MM.1S (cell line): ENCODE measurements at regions not wholly inside any gene's neighbourhood (a gene's known extent, or its start where the extent isn't known, plus 50 kb on each side); places are given as distances from the start of the nearest gene placed in this dataset.

Experiments
- CTCF ChIP-seq: fragments of 300-600 bp; sonication (generic); IDR thresholded peaks from 2 replicates; pipeline ENCODE4 v1.5.1; 2016; ENCODE audit warnings: antibody characterized with exemption, low read length, mixed read lengths
- EZH2 ChIP-seq: fragments of 300-600 bp; sonication (generic); optimal IDR thresholded peaks from 2 replicates; pipeline ENCODE3; 2017; ENCODE audit warnings: low read depth, mild to moderate bottlenecking, antibody characterized with exemption, low read length, mixed read lengths
- EZH2phosphoT487 ChIP-seq: fragments of 300-600 bp; sonication (generic); IDR thresholded peaks from 2 replicates; pipeline ENCODE4 v1.6.1; 2018; ENCODE audit warnings: antibody characterized with exemption, low read length

GRCh38 chr13:80598189-80598588 is 257.3 kb upstream of the SPRY2 start:
- TF ChIP-seq CTCF (no peak), EZH2phosphoT487 (no peak), EZH2 (no peak)
